A673 (cell line): ENCODE measurements at regions not wholly inside any gene's neighbourhood (a gene's known extent, or its start where the extent isn't known, plus 50 kb on each side); places are given as distances from the start of the nearest gene placed in this dataset.

ENCODE experiments used
- CTCF ChIP-seq: fragments of 300-800, 200-600 bp; sonication (generic); conservative IDR thresholded peaks from 2 replicates; pipeline ENCODE4 v1.5.1; 2017; ENCODE audit warnings: low read depth, mild to moderate bottlenecking, antibody characterized with exemption, low read length, moderate library complexity, mixed read lengths
- EZH2 ChIP-seq: fragments of 200-600 bp; sonication (generic); IDR thresholded peaks from 2 replicates; pipeline ENCODE4 v1.6.1; 2017; ENCODE audit warnings: borderline replicate concordance, low read depth, mild to moderate bottlenecking, mixed read lengths, antibody characterized with exemption, low read length; ENCODE audit not compliant: poor library complexity, severe bottlenecking

DNA sequence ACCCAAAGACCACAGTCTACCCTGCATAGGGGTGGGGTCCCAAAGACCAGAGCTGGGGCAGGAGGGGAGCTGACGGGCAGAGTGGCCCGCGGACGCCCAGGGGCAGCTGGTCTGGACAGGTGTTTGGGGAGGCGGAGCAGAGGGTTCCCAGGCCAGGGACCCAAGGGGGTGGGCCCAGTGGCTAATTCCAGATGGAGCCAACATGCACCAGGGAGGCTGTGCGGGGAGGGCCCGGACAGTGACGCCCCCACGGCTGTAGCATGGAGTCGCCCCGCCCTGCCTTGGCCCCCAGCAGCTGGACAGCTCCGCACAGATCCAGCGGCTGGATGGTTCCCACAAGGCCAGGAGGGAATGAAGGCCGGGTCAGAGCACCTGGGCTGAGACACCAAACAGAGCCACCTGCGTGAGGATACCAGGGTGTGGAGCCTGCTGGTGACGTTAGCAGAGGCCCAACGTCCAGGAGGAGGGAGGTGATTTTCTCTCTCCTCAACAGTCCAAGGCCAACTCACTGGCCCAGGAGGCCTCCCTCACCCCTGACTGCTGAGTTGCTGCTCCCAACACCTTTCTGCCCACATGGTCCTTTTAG, 55.3 kb upstream of the EGFL7 start:
- no peak for TF ChIP-seq CTCF
- no peak for TF ChIP-seq EZH2
